Tibial artery (tissue), 4 donors: ENCODE measurements at regions not wholly inside any gene's neighbourhood (a gene's known extent, or its start where the extent isn't known, plus 50 kb on each side); places are given as distances from the start of the nearest gene placed in this dataset.

Source experiments
- DNase-seq, 2 donors: peaks; one replicate each; pipeline ENCODE4 v3.0.0-alpha.2; 2019
- H3K27ac ChIP-seq, 2 donors: fragments of 200-600 bp; sonication (generic) in 1 of 2; 1 replicate in 1 of 2; 2 replicates in 1 of 2; pipeline ENCODE4 v1.5.1; 2018 to 2019; ENCODE audit warnings: mild to moderate bottlenecking in 1 of 2
- H3K27me3 ChIP-seq, 2 donors: fragments of 200-600 bp; sonication (generic) in 1 of 2; one replicate each; pipeline versions ENCODE4 v1.5.1 to v1.6.0; 2016 to 2019
- H3K36me3 ChIP-seq, 3 donors: fragments of 200-600 bp; sonication (generic) in 2 of 3; one replicate each; pipeline ENCODE4 v1.5.1; 2016 to 2019; ENCODE audit warnings: mild to moderate bottlenecking in 2 of 3
- H3K4me1 ChIP-seq, 4 donors: fragments of 200-600 bp; sonication (generic) in 2 of 4; 1 replicate in 3 of 4; 2 replicates in 1 of 4; pipeline ENCODE4 v1.5.1; 2016 to 2019
- H3K4me3 ChIP-seq, 2 donors: fragments of 200-600 bp; sonication (generic) in 1 of 2; 1 replicate in 1 of 2; 2 replicates in 1 of 2; pipeline ENCODE4 v1.5.1; 2018 to 2019; ENCODE audit warnings: mild to moderate bottlenecking in 2 of 2
- H3K9me3 ChIP-seq, 3 donors: fragments of 200-600 bp; sonication (generic) in 1 of 3; one replicate each; pipeline ENCODE4 v1.5.1; 2016 to 2019
- CTCF ChIP-seq, 2 experiments: fragments of 200-600 bp in 1 of 2; fragments of 450-650 bp in 1 of 2; IDR thresholded peaks; one replicate each; pipeline ENCODE4 v1.5.1; 2017 to 2019; ENCODE audit warnings: antibody characterized with exemption in 2 of 2, mild to moderate bottlenecking in 1 of 2, moderate library complexity in 1 of 2
- intact Hi-C: fragments of 100-400 bp; cut with DNase I; formaldehyde crosslinking; loops from one replicate; pipeline ENCODE4 v1.15.0; 2023; ENCODE audit warnings: low total_unique reads

- Histone ChIP-seq H3K4me3 (no peak overlapping the region), H3K27ac (no peak overlapping the region), H3K27me3 (no peaks in the 10 kb centered on the region), H3K4me1 (no peaks in the 10 kb centered on the region), H3K36me3 (no peaks in the 10 kb centered on the region), H3K9me3 (no peaks in the 10 kb centered on the region)
- no peak for DNase-seq
- no peak for TF ChIP-seq CTCF (IDR thresholded peaks at IDR 0.05)
- intact Hi-C loops = no loop called here
Measured at GRCh38 chr14:29388571-29388970, 539.1 kb downstream of the PRKD1 start.

- no peaks in the 10 kb centered on the region for H3K27me3 ChIP-seq
- intact Hi-C loops = no loop called here
- no peaks in the 10 kb centered on the region for H3K36me3 ChIP-seq
- no peaks in the 10 kb centered on the region for H3K9me3 ChIP-seq
- no peaks in the 10 kb centered on the region for H3K4me1 ChIP-seq
- no peak for DNase-seq
- no peak for TF ChIP-seq CTCF (IDR thresholded peaks at IDR 0.05)
- H3K27ac ChIP-seq = no peak overlapping the region
- no peak overlapping the region for H3K4me3 ChIP-seq
Measured at GRCh38 chr14:29390081-29390832, 537.4 kb downstream of the PRKD1 start.

GRCh38 chr14:29391231-29391630 lies 536.4 kb downstream of the PRKD1 start:
- no peak overlapping the region for H3K27ac ChIP-seq
- no peaks in the 10 kb centered on the region for H3K27me3 ChIP-seq
- no peak for DNase-seq
- no peak overlapping the region for H3K4me3 ChIP-seq
- TF ChIP-seq CTCF (IDR thresholded peaks at IDR 0.05) = no peak
- H3K4me1 ChIP-seq = no peaks in the 10 kb centered on the region
- H3K9me3 ChIP-seq = no peaks in the 10 kb centered on the region
- intact Hi-C loops = no loop called here
- no peaks in the 10 kb centered on the region for H3K36me3 ChIP-seq

- Histone ChIP-seq H3K27ac (no peak overlapping the region), H3K4me3 (no peak overlapping the region)
- TF ChIP-seq CTCF (IDR thresholded peaks at IDR 0.05) = no peak
Measured at GRCh38 chr14:29391801-29392200, 535.8 kb downstream of the PRKD1 start.

GRCh38 chr14:29392287-29392686 lies 535.4 kb downstream of the PRKD1 start:
- Histone ChIP-seq H3K4me1 (no peaks in the 10 kb centered on the region), H3K4me3 (no peak overlapping the region), H3K27me3 (no peaks in the 10 kb centered on the region), H3K36me3 (no peaks in the 10 kb centered on the region), H3K27ac (no peak overlapping the region), H3K9me3 (no peaks in the 10 kb centered on the region)
- intact Hi-C loops = no loop called here
- no peak for TF ChIP-seq CTCF (IDR thresholded peaks at IDR 0.05)
- no peak for DNase-seq

More at GRCh38 chr14:29391801-29392200, 535.8 kb downstream of the PRKD1 start:
- no peaks in the 10 kb centered on the region for H3K9me3 ChIP-seq
- DNase-seq = no peak
- no peaks in the 10 kb centered on the region for H3K36me3 ChIP-seq
- intact Hi-C loops = no loop called here
- H3K27me3 ChIP-seq = no peaks in the 10 kb centered on the region
- no peaks in the 10 kb centered on the region for H3K4me1 ChIP-seq
